ENCODE measurements at regions not wholly inside any gene's neighbourhood (a gene's known extent, or its start where the extent isn't known, plus 50 kb on each side); places are given as distances from the start of the nearest gene placed in this dataset.

DNA sequence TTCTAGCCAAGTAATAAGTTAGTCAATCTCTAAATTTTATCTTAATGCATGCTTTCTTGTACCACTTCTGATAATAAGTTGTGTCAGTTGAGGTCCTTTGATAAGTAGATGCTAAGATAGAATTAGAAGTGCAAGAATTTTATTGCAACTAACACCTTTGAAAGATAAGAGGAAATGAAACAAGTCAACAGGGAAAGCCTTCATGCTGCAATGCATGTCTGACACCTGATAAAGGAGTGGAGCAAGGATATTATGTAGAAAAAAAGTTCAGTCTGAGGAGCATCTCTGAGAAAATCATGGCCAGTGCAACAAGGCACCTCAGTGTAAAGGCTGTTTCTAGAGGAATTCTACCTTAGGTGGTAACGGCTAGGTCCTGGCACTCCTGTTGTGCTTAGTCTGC lies 210.7 kb upstream of the PPP1R2C start (continued):
- TF ChIP-seq CHD7 (IDR thresholded peaks at IDR 0.05; ENCODE audit: insufficient replicate concordance, low read length) = no peak
- TF ChIP-seq SIN3A (conservative IDR thresholded peaks at IDR 0.05 in 1 of 2, IDR thresholded peaks at IDR 0.05 in 1 of 2; ENCODE audit: low read depth in 1 of 2, low read length in 2 of 2) = no peak
- TF ChIP-seq SRF (IDR thresholded peaks at IDR 0.05; ENCODE audit: low read depth, low read length) = no peak
- no peak for TF ChIP-seq E2F6 (IDR thresholded peaks at IDR 0.05)
- TF ChIP-seq POLR2AphosphoS5 (IDR thresholded peaks at IDR 0.05; ENCODE audit: low read depth, low read length) = no peak
- no peak for TF ChIP-seq CEBPB (IDR thresholded peaks at IDR 0.05; ENCODE audit: low read depth, low read length)
- TF ChIP-seq CHD2 (IDR thresholded peaks at IDR 0.05; ENCODE audit: low read length) = no peak
- TF ChIP-seq GABPA (IDR thresholded peaks at IDR 0.05; ENCODE audit: borderline replicate concordance, insufficient read depth, low read length) = no peak
- no peak for TF ChIP-seq KDM1A (IDR thresholded peaks at IDR 0.05; ENCODE audit: borderline replicate concordance, low read length)
- no peak for TF ChIP-seq SIX5 (IDR thresholded peaks at IDR 0.05; ENCODE audit: low read depth, low read length)
- TF ChIP-seq BACH1 (IDR thresholded peaks at IDR 0.05; ENCODE audit: low read length) = no peak
- TF ChIP-seq SP1 (IDR thresholded peaks at IDR 0.05; ENCODE audit: low read depth, low read length) = no peak
- TF ChIP-seq CHD1 (IDR thresholded peaks at IDR 0.05; ENCODE audit: low read depth, low read length) = no peak
